SU-DHL-6 (cell line): ENCODE measurements at regions not wholly inside any gene's neighbourhood (a gene's known extent, or its start where the extent isn't known, plus 50 kb on each side); places are given as distances from the start of the nearest gene placed in this dataset.

Experiments
- H2AFZ ChIP-seq: fragments of 200-600 bp; sonication (generic); 2 replicates; pipeline ENCODE4 v1.6.1; 2014; ENCODE audit warnings: low read depth, mild to moderate bottlenecking, moderate library complexity, mixed read lengths, antibody characterized with exemption, low read length; ENCODE audit not compliant: severe bottlenecking
- H3F3A ChIP-seq: fragments of 200-600 bp; shearing (Covaris generic); 2 replicates; pipeline ENCODE4 v1.6.0; 2016; ENCODE audit warnings: antibody characterized with exemption, mild to moderate bottlenecking; ENCODE audit not compliant: insufficient read depth
- H3K27ac ChIP-seq: fragments of 200-600 bp; sonication (generic); 2 replicates; pipeline ENCODE4 v1.5.1; 2016; ENCODE audit warnings: low read depth, mild to moderate bottlenecking, low read length, moderate library complexity, mixed read lengths
- H3K27me3 ChIP-seq: fragments of 200-600 bp; sonication (generic), shearing (Covaris generic); 2 replicates; pipeline ENCODE4 v1.6.0; 2014; ENCODE audit warnings: mild to moderate bottlenecking, low read length
- H3K36me3 ChIP-seq: fragments of 200-600 bp; sonication (generic); 2 replicates; pipeline ENCODE4 v1.6.1; 2014; ENCODE audit warnings: mild to moderate bottlenecking, low read length, mixed read lengths
- H3K4me2 ChIP-seq: fragments of 300-600, 200-600 bp; shearing (Covaris generic), sonication (generic); 2 replicates; pipeline ENCODE4 v1.6.0; 2014; ENCODE audit warnings: low read length, low read depth, mild to moderate bottlenecking; ENCODE audit not compliant: poor library complexity, severe bottlenecking
- H3K4me3 ChIP-seq: fragments of 200-600 bp; sonication (generic); 2 replicates; pipeline ENCODE4 v1.5.1; 2014; ENCODE audit warnings: antibody characterized with exemption, low read length, mild to moderate bottlenecking, mixed read lengths; ENCODE audit not compliant: insufficient read depth, poor library complexity, severe bottlenecking
- H3K79me2 ChIP-seq: fragments of 200-600 bp; sonication (generic); 2 replicates; pipeline ENCODE4 v1.6.1; 2014; ENCODE audit warnings: mild to moderate bottlenecking, low read length, moderate library complexity; ENCODE audit not compliant: insufficient read depth
- H3K9ac ChIP-seq: fragments of 200-600 bp; sonication (generic); 2 replicates; pipeline ENCODE4 v1.7.0; 2014; ENCODE audit warnings: mild to moderate bottlenecking, low read length
- H3K9me2 ChIP-seq: fragments of 200-600 bp; sonication (generic); replicated peaks from 2 replicates; pipeline ENCODE4 v1.6.1; 2014; ENCODE audit warnings: low read length; ENCODE audit not compliant: insufficient read depth
- H3K9me3 ChIP-seq: fragments of 200-600 bp; sonication (generic); 2 replicates; pipeline ENCODE4 v1.6.1; 2014; ENCODE audit warnings: low read length, mixed read lengths; ENCODE audit not compliant: insufficient read depth
- H4K20me1 ChIP-seq: fragments of 200-600 bp; sonication (generic); 2 replicates; pipeline ENCODE4 v1.6.1; 2014; ENCODE audit warnings: low read depth, mild to moderate bottlenecking, antibody characterized with exemption, low read length, moderate library complexity, mixed read lengths
- EZH2phosphoT487 ChIP-seq: fragments of 200-600 bp; sonication (generic), shearing (Covaris generic); conservative IDR thresholded peaks from 2 replicates; pipeline ENCODE4 v1.6.1; 2018; ENCODE audit warnings: mild to moderate bottlenecking, antibody characterized with exemption, low read length, moderate library complexity, mixed read lengths
- TF ChIP-seq, protein P1 (sequence below): fragments of 200-600 bp; sonication (generic); IDR thresholded peaks from one replicate; pipeline ENCODE4 v1.5.1; 2017; ENCODE audit warnings: antibody characterized with exemption, mild to moderate bottlenecking, low read length, moderate library complexity; ENCODE audit not compliant: insufficient read depth, poor library complexity, severe bottlenecking

- Histone ChIP-seq H3K79me2 (no peaks in the 10 kb centered on the region), H3K9me3 (no peaks in the 10 kb centered on the region), H3K4me3 (no peak overlapping the region), H3K9me2 (no peaks in the 10 kb centered on the region), H3K27me3 (0 out of 2 replicates have a peak, but pooled peaks cover 4% of the 10 kb centered on the region), H3K4me2 (no peak overlapping the region), H2AFZ (no peak overlapping the region), H3K9ac (no peak overlapping the region), H3K36me3 (no peaks in the 10 kb centered on the region), H3F3A (no peaks in the 10 kb centered on the region), H3K27ac (no peak overlapping the region), H4K20me1 (no peaks in the 10 kb centered on the region)
- no peak for TF ChIP-seq EZH2phosphoT487
- TF ChIP-seq, protein P1, sequence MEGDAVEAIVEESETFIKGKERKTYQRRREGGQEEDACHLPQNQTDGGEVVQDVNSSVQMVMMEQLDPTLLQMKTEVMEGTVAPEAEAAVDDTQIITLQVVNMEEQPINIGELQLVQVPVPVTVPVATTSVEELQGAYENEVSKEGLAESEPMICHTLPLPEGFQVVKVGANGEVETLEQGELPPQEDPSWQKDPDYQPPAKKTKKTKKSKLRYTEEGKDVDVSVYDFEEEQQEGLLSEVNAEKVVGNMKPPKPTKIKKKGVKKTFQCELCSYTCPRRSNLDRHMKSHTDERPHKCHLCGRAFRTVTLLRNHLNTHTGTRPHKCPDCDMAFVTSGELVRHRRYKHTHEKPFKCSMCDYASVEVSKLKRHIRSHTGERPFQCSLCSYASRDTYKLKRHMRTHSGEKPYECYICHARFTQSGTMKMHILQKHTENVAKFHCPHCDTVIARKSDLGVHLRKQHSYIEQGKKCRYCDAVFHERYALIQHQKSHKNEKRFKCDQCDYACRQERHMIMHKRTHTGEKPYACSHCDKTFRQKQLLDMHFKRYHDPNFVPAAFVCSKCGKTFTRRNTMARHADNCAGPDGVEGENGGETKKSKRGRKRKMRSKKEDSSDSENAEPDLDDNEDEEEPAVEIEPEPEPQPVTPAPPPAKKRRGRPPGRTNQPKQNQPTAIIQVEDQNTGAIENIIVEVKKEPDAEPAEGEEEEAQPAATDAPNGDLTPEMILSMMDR: no peak
These were observed 105.2 kb downstream of the TFAP2A start for GRCh38 chr6:10309457-10310329.

GRCh38 chr6:10307476-10307875, 107.4 kb downstream of the TFAP2A start:
- Histone ChIP-seq H3F3A (no peaks in the 10 kb centered on the region), H3K4me2 (no peak overlapping the region), H4K20me1 (no peaks in the 10 kb centered on the region), H3K27ac (no peak overlapping the region), H3K9me3 (no peaks in the 10 kb centered on the region), H3K9ac (no peak overlapping the region), H2AFZ (no peak overlapping the region), H3K36me3 (no peaks in the 10 kb centered on the region), H3K27me3 (0 out of 2 replicates have a peak, but pooled peaks cover 4% of the 10 kb centered on the region), H3K4me3 (no peak overlapping the region), H3K79me2 (no peaks in the 10 kb centered on the region), H3K9me2 (no peaks in the 10 kb centered on the region)
- TF ChIP-seq, protein P1: no peak
- TF ChIP-seq EZH2phosphoT487: no peak

GRCh38 chr6:10307028-10307427, 107.8 kb downstream of the TFAP2A start:
- TF ChIP-seq EZH2phosphoT487: no peak
- TF ChIP-seq, protein P1: no peak
- Histone ChIP-seq H3K4me2 (no peak overlapping the region), H2AFZ (no peak overlapping the region), H3K9me3 (no peaks in the 10 kb centered on the region), H3K4me3 (no peak overlapping the region), H3K9me2 (no peaks in the 10 kb centered on the region), H3K9ac (no peak overlapping the region), H3K79me2 (no peaks in the 10 kb centered on the region), H3K36me3 (no peaks in the 10 kb centered on the region), H3K27ac (no peak overlapping the region), H4K20me1 (no peaks in the 10 kb centered on the region), H3K27me3 (0 out of 2 replicates have a peak, but pooled peaks cover 4% of the 10 kb centered on the region), H3F3A (no peaks in the 10 kb centered on the region)
